ENCODE measurements at regions not wholly inside any gene's neighbourhood (a gene's known extent, or its start where the extent isn't known, plus 50 kb on each side); places are given as distances from the start of the nearest gene placed in this dataset.

GRCh38 chr10:25083546-25084111 lies 67.2 kb downstream of the THNSL1 start:
- TF ChIP-seq CTCF (IDR thresholded peaks at IDR 0.05), result no peak
- Histone ChIP-seq H3K9me3 (no peaks in the 10 kb centered on the region), H3K27me3 (ENCODE audit: low read depth) (no peaks in the 10 kb centered on the region), H3K4me3 (no peak overlapping the region), H3K27ac (no peak overlapping the region), H3K4me1 (peaks cover 13% of the 10 kb centered on the region), H3K36me3 (no peaks in the 10 kb centered on the region)
- ATAC-seq (no peak), DNase-seq (no peak)
- intact Hi-C loops (cut with DNase I), result no loop called here

GRCh38 chr10:25084447-25084846 lies 68.0 kb downstream of the THNSL1 start:
- no peak for ATAC-seq
- TF ChIP-seq CTCF (IDR thresholded peaks at IDR 0.05), result no peak
- Histone ChIP-seq H3K27me3 (ENCODE audit: low read depth) (no peaks in the 10 kb centered on the region), H3K9me3 (no peaks in the 10 kb centered on the region), H3K4me3 (no peak overlapping the region), H3K4me1 (peaks cover 13% of the 10 kb centered on the region), H3K36me3 (no peaks in the 10 kb centered on the region), H3K27ac (no peak overlapping the region)
- intact Hi-C loops (cut with DNase I), result no loop called here
- no peak for DNase-seq

GRCh38 chr10:25094590-25094989 lies 78.2 kb downstream of the THNSL1 start:
- intact Hi-C loops (cut with DNase I), result no loop called here
- Histone ChIP-seq H3K4me3 (no peak overlapping the region), H3K9me3 (peaks cover 20% of the 10 kb centered on the region), H3K36me3 (no peaks in the 10 kb centered on the region), H3K27me3 (ENCODE audit: low read depth) (no peaks in the 10 kb centered on the region), H3K4me1 (no peaks in the 10 kb centered on the region), H3K27ac (no peak overlapping the region)
- TF ChIP-seq CTCF (IDR thresholded peaks at IDR 0.05), result no peak
- ATAC-seq (no peak), DNase-seq (no peak)

GRCh38 chr10:25097669-25098411 lies 77.0 kb upstream of the GPR158 start:
- no peaks in the 10 kb centered on the region for H3K36me3 ChIP-seq
- H3K27me3 ChIP-seq (ENCODE audit: low read depth), result peaks cover 3% of the 10 kb centered on the region
- H3K4me3 ChIP-seq, result no peak overlapping the region
- H3K27ac ChIP-seq, result no peak overlapping the region
- H3K4me1 ChIP-seq, result no peaks in the 10 kb centered on the region
- ATAC-seq (no peak), DNase-seq (no peak)
- no peak for TF ChIP-seq CTCF (IDR thresholded peaks at IDR 0.05)
- intact Hi-C loops (cut with DNase I), result no loop called here
- peaks cover 12% of the 10 kb centered on the region for H3K9me3 ChIP-seq

- Histone ChIP-seq H3K27me3 (ENCODE audit: low read depth) (peaks cover 3% of the 10 kb centered on the region), H3K9me3 (no peaks in the 10 kb centered on the region), H3K4me1 (no peaks in the 10 kb centered on the region), H3K27ac (no peak overlapping the region), H3K4me3 (no peak overlapping the region), H3K36me3 (no peaks in the 10 kb centered on the region)
- no peak for TF ChIP-seq CTCF (IDR thresholded peaks at IDR 0.05)
- DNase-seq (no peak), ATAC-seq (no peak)
- intact Hi-C loops (cut with DNase I), result no loop called here
Measured at GRCh38 chr10:25100141-25100540, 74.7 kb upstream of the GPR158 start.
